HG02870 (cell line): ENCODE measurements at regions not wholly inside any gene's neighbourhood (a gene's known extent, or its start where the extent isn't known, plus 50 kb on each side); places are given as distances from the start of the nearest gene placed in this dataset.
"Not testable (repeated sequence)": the region's sequence is repeated elsewhere in the genome, so short reads cannot be mapped to it uniquely, and the experiment has no call there.

Experiments used
- ATAC-seq: cut with Tn5 transposase; IDR thresholded peaks from one replicate; pipeline ENCODE4 v1.9.1; 2021; ENCODE audit warnings: mild to moderate bottlenecking, moderate library complexity; ENCODE audit not compliant: unreplicated experiment

DNA sequence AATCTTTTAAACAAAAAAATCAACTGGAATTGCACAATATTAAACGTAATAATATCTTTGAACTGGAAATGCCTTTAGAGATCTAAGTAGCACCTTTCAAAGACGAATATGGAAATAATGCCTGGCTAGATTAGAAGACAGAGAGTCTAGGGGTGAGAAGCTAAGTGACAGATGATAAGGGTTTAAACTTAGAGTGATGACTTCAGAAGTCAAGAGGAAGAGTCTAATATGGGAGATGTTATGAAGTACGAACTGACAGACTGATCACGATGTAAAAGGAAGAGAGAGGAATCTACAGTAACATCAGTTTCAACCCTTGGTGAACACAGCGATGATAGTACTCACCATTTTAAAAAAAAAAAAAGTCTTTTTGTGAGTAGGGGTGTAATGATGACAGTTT, 57.9 kb downstream of the HINT1 start:
- ATAC-seq = no peak

DNA sequence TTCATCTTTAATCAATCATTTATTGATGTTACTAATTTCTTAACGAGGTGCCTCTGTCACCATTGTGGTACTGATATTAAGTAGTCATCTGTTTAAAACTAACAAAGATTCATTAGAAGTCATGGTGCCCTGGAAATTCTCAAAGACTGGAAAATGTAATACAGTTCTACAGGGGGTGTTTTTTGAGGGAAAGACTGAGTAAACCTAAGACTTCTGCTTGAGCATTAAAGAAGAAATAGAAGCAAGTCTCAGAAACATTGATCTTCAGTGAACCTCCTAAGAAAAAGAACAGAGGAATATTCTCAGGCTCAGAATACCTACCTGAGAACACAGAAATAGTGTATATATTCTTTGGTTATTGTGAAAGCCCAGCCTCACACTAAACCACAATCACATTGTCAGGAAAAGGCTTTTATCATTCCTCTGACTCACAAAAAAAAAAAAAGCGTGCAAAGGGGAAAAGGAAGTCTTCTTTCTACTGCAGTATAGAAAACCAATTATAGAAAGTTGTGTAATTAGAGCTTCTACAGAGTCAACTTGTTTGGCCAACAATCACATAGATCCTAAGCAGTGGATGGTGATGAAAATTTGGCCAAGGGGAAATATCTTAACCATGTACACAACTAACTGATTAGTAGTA, 60.8 kb downstream of the HINT1 start:
- ATAC-seq = no peak

DNA sequence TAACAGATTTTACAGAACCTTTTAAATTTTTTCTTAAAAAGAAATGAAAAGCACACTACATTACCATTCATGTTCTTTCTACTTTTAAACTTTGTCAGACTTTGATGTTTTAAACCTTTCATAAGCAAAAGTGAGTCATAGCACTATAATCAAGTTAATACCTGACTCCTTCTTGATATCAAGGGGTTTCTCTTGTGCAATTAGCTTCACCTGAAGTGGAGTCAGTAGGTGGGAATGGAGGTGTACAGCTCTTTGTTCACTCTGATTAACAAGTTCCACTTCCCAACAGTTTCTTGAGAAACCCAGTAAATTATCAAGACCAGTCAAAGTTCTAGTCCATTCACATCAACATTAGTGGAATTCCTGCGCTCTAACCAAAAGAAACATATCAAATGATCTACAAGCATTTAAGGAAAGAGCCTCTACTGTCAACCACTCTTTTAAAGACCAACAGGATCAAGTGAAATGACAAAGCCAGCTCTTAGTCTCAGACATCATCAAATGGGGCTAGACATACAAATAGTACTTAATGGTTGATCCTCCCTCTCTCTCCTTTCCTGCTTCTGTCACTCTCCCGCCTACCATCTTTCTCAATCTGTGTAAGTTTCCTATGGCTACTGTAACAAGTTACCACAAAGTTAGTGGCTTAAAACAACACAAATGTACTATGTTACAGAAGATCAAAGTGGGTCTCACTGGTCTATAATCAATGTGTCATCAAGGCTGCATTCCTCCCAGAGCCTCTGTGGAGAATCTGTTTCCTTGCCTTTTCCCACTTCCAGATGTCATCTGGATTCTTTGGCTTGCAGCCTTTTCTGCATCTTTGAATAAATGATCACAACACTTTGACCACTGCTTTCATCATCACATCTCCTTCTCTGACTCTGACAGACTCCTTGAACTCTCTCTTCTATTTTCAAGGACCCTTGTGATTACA, 68.0 kb downstream of the HINT1 start:
- ATAC-seq = no peak

DNA sequence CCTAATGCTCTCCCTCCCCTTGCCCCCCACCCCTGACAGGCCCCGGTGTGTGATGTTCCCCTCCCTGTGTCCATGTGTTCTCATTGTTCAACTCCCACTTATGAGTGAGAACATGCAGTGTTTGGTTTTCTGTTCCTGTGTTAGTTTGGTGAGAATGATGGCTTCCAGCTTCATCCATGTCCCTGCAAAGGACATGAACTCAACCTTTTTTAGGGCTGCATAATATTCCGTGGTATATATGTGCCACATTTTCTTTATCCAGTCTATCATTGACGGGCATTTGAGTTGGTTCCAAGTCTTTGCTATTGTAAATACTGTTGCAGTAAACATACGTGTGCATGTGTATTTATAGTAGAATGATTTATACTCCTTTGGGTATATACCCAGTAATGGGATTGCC, 69.5 kb downstream of the HINT1 start:
- not testable (repeated sequence) for ATAC-seq

DNA sequence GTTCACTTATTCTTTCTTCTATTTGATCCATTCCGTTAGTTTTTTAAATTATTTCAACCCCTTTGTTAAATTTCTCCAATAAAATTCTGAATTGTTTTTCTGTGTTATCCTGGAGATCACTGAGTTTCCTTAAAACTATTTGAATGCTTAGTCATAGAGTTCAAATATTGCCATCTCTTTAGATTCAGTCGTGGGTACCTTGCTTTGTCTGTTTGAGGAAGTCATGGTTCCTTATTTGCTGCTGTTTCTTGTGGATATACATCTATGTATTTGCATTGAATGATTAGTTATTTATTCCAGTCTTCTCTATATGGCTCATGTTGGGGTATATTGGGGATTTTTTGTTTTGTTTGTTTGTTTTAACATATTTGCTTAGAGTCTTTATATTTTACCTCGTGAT, 80.6 kb downstream of the HINT1 start:
- no peak for ATAC-seq

DNA sequence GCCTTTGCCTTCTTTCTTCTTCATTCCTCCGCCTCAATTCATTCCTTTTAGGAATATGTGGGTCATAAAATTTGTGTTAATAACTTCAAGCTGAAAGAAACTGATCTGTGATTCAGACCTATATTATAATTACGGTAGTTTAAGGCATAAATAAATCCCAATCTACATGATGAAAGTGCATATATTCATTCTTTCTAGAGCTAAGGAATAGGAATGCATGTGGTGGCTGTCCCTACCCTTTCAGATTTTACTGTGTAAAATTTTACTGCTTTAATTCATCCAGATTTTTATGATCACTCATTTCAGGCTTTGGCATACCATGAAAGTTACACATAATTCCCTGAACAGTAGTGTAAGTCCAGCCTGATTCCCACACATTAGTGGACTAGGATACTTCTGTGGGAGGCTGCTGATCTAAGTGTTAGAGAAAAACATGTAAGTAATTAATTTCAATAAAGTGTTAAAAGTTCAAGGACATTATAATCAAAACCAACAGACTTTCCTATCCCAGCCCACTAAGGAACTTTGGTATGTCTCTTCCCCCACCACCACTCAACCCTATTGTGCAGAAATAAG, 83.1 kb downstream of the HINT1 start:
- no peak for ATAC-seq

DNA sequence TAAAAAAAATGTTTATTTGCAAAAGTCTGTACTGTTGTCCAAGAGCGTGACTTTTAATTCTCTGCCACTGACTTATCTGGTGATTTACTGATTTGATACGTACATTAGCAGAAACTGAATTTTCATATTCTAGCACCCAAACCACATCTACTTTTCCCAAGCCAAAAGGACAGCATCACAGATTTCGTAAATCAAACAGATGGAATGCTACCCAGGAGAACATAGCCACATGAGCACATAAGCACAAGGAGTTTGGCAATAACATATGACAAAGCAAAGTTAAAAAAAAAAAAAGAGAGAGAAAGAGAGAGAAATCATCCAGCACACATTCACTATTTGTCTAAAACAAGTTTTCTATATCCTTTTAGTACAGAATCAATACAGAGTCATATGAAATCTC, 83.7 kb downstream of the HINT1 start:
- no peak for ATAC-seq

DNA sequence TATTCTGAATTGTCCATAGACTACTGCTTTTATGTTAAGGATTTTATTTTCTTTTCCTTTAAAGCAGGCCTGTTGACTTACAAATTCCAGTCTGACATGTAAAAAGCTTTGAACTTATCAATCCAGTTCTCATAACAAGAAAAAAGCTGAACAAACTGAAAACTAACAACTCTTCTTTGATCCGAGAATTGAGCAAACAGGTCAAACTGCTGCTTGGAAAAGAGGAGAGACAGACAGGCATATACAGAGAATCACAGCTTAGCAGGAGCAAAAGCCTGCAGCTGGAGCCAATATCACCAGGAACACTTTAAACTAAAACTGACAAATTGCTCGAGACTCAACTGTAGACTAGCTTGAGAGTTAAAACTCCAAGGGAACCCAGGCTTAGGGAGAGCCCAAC, 85.8 kb downstream of the HINT1 start:
- ATAC-seq = no peak

DNA sequence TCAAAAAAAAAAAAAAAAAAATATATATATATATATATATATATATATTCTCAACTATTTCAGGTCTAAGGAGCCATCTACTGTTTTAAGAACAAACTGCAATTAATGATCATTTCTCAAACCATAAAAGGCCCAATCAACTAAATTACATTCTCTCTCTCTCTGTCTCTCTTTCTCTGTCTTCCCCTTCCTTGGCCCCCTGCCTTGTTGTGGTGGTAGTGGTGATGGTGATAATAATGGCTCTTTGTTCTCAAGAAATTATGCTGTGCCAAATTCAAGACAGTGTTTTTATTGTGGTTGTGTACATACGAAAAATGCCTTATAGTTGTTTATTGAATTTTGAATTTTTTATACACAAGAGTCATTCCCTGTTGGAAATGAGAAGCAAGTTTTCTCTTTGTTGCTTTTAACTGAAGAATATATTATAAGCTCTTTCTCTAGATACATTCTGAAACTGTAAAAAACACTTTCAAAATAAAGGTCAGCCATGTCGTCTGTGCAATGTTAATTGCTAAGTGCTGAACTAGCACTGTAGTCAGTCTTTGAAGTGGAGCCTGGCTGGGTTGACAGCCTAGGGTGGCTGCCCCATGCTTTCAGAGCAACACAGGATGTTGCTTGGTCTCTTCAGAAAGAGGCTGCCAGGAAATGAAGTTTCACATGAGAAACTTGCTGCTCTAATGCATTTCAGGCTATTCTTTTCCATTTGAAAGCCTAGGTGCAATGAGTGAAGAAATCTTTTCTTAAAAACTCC, 96.0 kb downstream of the HINT1 start:
- peak; percentile 87 for ATAC-seq

DNA sequence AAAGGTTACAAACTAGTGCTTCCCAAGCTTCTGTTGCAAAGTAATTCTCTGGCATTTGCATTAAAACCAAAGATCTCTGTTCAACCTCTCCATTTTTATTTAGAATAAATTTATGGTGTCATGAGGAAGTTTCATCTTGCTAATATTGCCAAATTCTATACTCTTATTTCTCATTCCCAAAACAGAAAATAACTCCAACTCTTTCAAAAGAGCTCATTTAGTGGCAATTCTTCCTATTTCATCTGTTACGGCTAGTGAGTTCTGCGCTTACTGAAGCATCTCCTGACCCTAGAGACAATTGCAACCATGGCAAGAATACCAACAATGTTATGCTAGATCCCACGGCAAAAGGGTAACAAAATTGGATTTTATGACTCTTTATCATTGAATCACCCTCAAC, 97.0 kb downstream of the HINT1 start:
- ATAC-seq = no peak

DNA sequence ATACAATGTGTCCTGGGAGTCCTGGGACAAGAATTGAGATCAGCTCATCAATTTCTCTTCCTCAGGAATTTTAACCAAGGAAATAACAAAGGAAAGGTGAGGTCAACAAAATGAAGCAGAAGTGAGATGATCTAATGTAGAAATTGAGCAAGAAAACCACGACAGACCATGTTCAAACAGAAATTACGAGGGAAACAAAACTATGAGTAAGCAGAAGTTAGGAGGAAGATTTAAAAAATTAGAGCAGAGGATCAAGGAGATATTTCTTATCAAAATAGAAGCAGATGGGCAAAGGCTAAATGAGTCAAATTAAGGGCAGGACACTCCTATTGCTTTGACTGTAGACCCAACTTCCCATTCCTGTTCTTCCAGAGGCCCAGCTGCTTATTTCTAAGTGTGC, 97.4 kb downstream of the HINT1 start:
- no peak for ATAC-seq

DNA sequence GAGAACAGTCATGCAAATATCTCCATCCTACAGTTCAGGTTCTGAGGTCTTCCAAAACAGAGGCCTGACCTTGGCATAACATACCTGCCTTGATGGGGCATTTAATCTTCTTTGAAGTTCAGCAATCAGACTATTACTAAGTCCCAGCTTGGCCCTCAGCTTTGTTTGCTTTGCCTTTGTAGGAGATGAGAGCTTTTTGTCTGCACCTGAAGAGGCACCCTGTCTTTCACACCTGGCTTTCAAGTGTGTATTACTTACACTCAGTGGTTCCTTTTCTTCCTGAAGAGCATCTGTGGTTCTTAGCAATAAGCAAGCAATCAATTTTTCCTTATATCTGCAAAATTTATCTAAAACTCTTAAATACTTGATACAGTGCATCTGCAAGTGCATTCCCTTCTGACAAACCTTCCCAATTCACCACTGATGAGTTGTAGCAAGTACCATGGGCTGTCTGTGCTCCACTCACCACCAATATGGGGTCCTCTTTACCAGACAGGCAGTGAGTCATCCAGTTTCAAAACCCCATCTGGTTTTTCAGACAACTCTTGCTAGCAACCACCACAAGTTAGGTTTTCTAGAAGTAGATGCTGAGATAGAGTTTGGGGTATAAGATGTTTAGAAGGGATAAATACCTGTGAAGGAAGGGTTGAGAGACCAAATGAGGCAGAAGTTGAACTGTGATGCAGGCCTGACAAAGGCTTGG, 100.2 kb downstream of the HINT1 start:
- ATAC-seq = no peak

DNA sequence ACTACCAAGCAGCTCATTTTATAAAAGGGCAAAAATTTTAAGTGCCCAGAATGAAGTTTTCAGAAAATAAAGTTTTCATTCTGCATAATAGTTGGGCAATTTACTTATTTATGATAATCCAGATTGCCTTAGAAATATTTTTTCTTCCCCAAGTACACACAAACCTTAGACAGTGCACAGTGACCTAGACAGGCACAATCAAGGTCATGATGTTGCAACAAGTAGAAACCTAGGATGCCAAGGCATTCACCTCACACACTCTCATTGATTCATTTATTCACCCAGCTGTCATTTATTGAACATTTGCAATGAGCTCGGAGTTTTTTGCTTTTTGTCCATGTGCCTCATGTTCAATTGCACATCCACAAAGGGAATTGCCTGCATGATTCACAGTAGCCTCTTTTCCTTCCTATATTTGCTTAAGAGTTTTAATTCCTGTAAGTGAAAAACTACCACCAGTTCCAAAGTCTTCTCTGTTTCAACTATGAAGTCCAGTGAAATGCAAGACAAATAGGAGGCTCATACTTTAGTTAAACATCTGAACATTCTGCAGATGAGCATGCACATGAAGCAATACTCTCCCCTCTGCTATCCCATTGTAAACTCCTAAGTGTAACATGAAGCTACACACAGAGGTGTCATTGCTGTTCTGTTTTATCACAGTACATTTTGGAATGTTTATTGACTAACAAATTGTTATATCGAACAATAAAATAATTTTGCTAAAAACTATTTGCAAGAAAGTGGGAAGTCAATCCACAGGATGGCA, 122.9 kb downstream of the HINT1 start:
- ATAC-seq = no peak

DNA sequence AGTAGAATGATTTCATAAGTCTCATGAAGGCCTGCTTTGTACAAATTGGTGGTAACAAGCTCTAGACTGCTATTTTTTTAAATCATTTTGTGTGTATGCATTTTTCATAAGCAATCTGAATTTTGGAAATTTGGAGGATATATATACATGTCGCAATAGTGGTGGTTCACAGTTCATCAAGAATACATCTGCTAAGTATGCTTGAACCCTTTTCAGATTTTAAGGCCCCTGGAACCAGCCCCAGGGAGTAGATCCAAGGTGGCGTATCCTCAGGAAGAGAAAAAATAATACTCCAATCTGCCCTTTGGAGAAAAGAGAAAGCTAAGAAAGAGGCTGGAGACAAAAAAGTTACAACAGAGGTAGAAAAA, 141.6 kb downstream of the HINT1 start:
- ATAC-seq = no peak

DNA sequence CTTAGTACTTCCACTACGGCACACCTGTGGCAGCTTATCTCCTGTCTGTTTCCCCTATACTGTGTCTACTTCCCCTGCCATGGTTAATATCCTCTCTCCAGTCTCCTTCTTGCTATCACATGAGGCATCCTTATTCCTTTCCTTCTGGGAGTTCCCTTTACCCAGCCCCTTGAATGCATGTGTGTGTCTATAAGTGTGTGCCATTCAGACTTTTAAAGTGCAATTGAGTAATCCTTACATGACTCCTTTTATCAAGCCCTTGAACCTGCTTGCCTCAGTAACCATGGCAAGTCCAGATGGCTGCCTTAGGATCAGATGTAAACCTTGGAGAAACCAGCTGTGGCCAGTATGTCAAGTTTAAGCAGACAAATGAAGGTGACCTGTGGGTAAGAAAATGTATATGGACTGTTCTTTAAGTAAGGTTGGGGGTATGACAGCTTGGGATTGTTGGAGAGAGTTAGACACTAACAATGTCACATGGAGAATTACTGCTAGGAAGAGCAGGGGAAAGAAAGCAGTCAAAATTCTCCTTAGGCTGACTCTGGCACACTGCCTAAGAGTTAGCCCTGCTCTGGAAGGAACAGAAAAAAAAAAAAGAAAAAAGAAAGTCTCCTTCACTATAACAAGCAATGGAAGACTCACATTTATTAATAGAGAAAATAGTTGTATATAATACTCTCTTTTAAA, 142.1 kb downstream of the HINT1 start:
- ATAC-seq = no peak

DNA sequence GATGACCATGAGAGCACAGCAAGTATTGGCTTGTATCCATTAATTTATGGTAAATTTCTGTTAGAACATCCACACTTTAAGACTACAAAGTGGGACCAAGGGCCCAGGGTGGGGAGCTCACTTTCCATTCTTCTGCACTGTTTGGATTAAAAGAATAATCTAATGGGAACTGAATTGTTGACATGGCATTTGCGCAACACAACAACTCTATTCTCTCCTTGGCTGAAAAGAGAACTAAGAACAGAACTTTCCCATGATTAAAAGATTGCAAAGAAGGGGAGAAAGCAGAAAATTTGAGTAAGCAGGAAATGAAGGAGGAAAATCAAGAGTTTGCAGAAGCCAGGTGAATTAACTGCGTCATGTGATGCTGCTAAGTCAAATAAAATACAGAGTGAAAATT, 143.4 kb downstream of the HINT1 start:
- ATAC-seq = no peak

DNA sequence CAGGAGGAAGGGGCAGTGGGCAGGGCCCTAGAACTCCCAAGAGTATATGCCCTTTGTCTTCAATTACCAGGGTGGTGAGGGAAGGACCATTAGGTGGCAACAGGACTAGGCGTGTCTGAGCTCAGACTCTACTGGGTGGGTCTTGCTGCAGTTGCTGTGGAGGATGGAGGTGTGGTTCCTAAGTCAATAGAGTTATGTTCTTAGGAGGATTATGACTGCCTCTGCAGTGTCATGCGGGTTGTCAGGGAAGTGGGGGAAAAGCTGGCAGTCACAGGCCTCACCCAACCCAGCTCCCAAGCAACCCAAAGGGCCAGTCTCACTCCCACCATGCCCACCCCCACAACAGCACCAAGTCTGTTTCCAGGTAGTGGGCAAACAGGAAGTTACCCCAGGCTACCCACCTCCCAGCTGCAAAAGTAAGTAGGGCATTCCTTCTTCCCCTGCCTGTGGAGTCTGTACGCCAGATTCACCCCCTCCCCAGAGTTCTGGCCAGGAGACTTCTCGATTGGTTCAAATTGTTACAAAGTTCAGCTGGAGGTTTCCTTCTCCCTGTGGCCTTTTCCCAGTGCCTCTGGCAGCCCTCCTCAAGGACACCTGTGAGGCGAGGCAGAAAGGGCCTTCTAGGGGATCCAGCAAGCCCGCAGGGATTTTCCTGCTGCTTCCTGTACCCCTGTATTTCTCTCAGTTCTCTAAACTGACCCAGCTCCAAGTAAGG, 145.3 kb downstream of the HINT1 start:
- no peak for ATAC-seq

DNA sequence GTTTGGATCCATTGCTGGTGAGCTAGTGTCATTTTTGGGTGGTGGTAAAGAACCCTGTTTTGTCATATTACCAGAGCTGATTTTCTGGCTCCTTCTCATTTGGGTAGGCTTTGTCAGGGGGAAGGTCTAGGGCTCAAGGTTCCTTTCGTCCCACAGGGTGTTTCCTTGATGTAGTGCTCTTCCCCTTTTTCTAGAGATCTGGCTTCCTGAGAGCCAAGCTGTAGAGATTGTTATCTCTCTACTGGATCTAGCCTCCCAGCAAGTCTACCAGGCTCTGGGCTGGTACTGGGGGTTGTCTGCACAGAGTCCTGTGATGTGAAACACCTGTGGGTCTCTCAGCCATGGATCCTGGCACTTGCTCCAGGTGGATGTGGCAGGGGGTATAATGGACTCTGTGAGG, 145.9 kb downstream of the HINT1 start:
- no peak for ATAC-seq

DNA sequence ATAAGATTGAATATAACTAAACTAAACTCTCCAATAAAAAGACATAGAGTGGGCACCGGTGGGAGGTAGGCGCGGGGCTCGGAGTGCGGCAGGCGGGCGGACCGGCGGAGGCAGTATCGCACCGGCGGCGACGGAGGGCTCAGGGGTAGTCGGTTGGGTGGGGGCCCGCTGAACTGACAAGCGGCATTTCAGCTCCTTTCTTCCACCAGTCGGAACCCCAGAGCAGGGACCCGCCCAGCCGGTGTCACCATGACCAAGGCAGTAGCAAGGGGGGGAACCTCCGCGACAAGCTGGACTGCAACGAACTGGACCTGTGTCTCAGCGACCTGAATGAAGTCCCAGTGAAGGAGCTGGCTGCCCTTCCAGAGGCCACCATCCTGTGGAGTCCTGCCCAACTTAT, 156.7 kb downstream of the HINT1 start:
- ATAC-seq = no peak
